ENCODE measurements at regions not wholly inside any gene's neighbourhood (a gene's known extent, or its start where the extent isn't known, plus 50 kb on each side); places are given as distances from the start of the nearest gene placed in this dataset.

- ATAC-seq (replicated peaks), result no peak
- Mint-ChIP-seq H3K9me3 (peaks cover 5 to 20% of the 10 kb centered on the region in 2 donors), H3K27me3 (peaks cover 0 to 11% of the 10 kb centered on the region in 2 donors), H3K36me3 (ENCODE audit: insufficient read depth) (no peaks in the 10 kb centered on the region), H3K4me1 (ENCODE audit: low read depth in 2 of 2) (no peaks in the 10 kb centered on the region), H3K27ac (no peak overlapping the region), H3K4me3 (no peak overlapping the region)
- DNase-seq, result no peak
These were observed 234.6 kb downstream of the DMRT2 start for GRCh38 chr9:1284727-1285126.

GRCh38 chr9:1285526-1285925 is 235.4 kb downstream of the DMRT2 start:
- H3K36me3 Mint-ChIP-seq (ENCODE audit: insufficient read depth), result no peaks in the 10 kb centered on the region
- peaks cover 5 to 20% of the 10 kb centered on the region in 2 donors for H3K9me3 Mint-ChIP-seq
- no peak overlapping the region for H3K27ac Mint-ChIP-seq
- H3K4me1 Mint-ChIP-seq (ENCODE audit: low read depth in 2 of 2), result no peaks in the 10 kb centered on the region
- H3K27me3 Mint-ChIP-seq, result peaks cover 0 to 11% of the 10 kb centered on the region in 2 donors
- DNase-seq (no peak), ATAC-seq (replicated peaks) (no peak)
- no peak overlapping the region for H3K4me3 Mint-ChIP-seq

- Mint-ChIP-seq H3K27me3 (no peaks in the 10 kb centered on the region), H3K4me1 (ENCODE audit: low read depth in 2 of 2) (no peaks in the 10 kb centered on the region), H3K27ac (no peak overlapping the region), H3K36me3 (ENCODE audit: insufficient read depth) (no peaks in the 10 kb centered on the region), H3K4me3 (no peak overlapping the region), H3K9me3 (peaks cover 0 to 7% of the 10 kb centered on the region in 2 donors)
- ATAC-seq (replicated peaks), result no peak
- DNase-seq, result no peak
These were observed 242.2 kb downstream of the DMRT2 start for GRCh38 chr9:1292384-1292783.

- H3K9me3 Mint-ChIP-seq, result peaks cover 0 to 7% of the 10 kb centered on the region in 2 donors
- H3K4me3 Mint-ChIP-seq, result no peak overlapping the region
- no peaks in the 10 kb centered on the region for H3K27me3 Mint-ChIP-seq
- no peak overlapping the region for H3K27ac Mint-ChIP-seq
- DNase-seq, result no peak
- no peaks in the 10 kb centered on the region for H3K4me1 Mint-ChIP-seq (ENCODE audit: low read depth in 2 of 2)
- no peak for ATAC-seq (replicated peaks)
- H3K36me3 Mint-ChIP-seq (ENCODE audit: insufficient read depth), result no peaks in the 10 kb centered on the region
These were observed 244.6 kb downstream of the DMRT2 start for GRCh38 chr9:1294641-1295258.

GRCh38 chr9:1296331-1296730 is 246.2 kb downstream of the DMRT2 start:
- H3K36me3 Mint-ChIP-seq (ENCODE audit: insufficient read depth), result no peaks in the 10 kb centered on the region
- no peak overlapping the region for H3K4me3 Mint-ChIP-seq
- H3K9me3 Mint-ChIP-seq, result peaks cover 0 to 7% of the 10 kb centered on the region in 2 donors
- H3K27ac Mint-ChIP-seq, result no peak overlapping the region
- DNase-seq, result no peak
- no peaks in the 10 kb centered on the region for H3K27me3 Mint-ChIP-seq
- no peaks in the 10 kb centered on the region for H3K4me1 Mint-ChIP-seq (ENCODE audit: low read depth in 2 of 2)
- no peak for ATAC-seq (replicated peaks)

GRCh38 chr9:1298046-1298445 is 247.9 kb downstream of the DMRT2 start:
- Mint-ChIP-seq H3K27ac (no peak overlapping the region), H3K4me3 (no peak overlapping the region), H3K4me1 (ENCODE audit: low read depth in 2 of 2) (no peaks in the 10 kb centered on the region), H3K9me3 (peaks cover 0 to 5% of the 10 kb centered on the region in 2 donors), H3K27me3 (no peaks in the 10 kb centered on the region), H3K36me3 (ENCODE audit: insufficient read depth) (no peaks in the 10 kb centered on the region)
- DNase-seq, result no peak
- no peak for ATAC-seq (replicated peaks)

DNA sequence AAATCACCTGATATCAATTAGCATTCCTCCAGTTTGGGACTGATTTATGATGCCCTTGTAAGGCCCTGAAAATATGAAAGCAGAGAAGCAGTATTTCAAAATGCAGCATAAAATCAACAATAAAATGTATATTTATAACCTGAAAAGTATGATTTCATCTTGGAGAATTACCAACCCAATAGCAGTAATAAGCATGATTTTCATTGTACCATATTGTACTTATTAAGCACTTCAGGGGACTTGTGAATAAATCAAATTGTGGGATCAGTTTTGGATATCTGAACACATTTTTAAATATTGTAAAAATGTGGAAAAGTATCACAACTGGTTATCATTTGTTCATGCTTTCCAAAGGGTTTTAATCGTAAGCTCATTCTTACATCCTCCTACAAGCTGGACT is 250.8 kb downstream of the DMRT2 start:
- DNase-seq (no peak), ATAC-seq (replicated peaks) (no peak)
- Mint-ChIP-seq H3K27ac (no peak overlapping the region), H3K9me3 (peaks cover 0 to 3% of the 10 kb centered on the region in 2 donors), H3K4me3 (no peak overlapping the region), H3K36me3 (ENCODE audit: insufficient read depth) (no peaks in the 10 kb centered on the region), H3K4me1 (ENCODE audit: low read depth in 2 of 2) (no peaks in the 10 kb centered on the region), H3K27me3 (no peaks in the 10 kb centered on the region)

DNA sequence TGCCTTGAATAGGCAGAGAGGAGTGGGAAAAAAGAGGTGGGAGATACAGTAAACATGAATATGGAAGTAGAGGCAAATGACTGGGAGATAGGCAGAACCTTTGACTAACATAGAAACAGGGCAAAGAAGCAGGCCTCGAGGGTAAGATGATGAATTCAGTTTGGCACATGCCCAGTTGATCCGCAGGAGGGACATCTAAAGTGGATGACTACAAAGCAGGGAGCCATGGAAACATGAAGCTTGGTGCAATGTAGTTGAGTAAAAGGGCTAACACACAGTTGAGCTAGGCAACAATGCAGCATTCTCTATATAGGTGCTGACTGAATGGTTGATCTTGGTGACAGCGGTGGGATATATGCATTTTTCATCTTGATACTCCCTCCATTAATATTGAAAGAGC is 253.8 kb downstream of the DMRT2 start:
- Mint-ChIP-seq H3K27me3 (no peaks in the 10 kb centered on the region), H3K4me3 (no peak overlapping the region), H3K27ac (no peak overlapping the region), H3K36me3 (ENCODE audit: insufficient read depth) (no peaks in the 10 kb centered on the region), H3K9me3 (peaks cover 0 to 3% of the 10 kb centered on the region in 2 donors), H3K4me1 (ENCODE audit: low read depth in 2 of 2) (no peaks in the 10 kb centered on the region)
- ATAC-seq (replicated peaks), result no peak
- no peak for DNase-seq

DNA sequence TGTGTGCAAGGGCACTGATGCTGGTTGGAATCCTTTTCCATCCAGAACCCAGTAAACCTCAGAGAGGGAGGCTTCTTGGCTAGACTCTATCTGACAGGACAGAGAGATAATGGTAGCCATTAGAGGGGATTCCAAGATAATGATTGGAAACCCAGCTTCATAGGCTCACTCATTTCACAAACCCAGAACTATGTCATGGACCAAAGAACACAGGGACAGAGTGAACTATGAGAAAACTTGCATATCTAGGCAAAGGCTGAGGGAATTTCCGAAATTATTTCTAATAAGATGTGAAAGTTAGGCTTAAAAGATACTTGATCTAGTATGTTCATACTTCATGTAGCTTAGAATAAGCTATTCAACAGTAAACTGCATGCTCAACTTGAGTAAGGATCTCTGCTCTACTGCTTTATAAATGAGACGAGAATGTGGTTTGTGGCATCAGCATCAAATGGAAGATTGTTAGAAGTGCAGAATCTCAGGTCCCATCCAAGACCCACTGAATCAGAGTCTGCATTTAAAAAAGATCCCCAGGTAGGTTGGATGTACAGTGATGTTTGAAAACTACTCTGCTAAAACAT is 261.4 kb downstream of the DMRT2 start:
- Mint-ChIP-seq H3K9me3 (peaks cover 0 to 1% of the 10 kb centered on the region in 2 donors), H3K27me3 (peaks cover 0 to 8% of the 10 kb centered on the region in 2 donors), H3K27ac (no peak overlapping the region), H3K36me3 (ENCODE audit: insufficient read depth) (no peaks in the 10 kb centered on the region), H3K4me1 (ENCODE audit: low read depth in 2 of 2) (no peaks in the 10 kb centered on the region), H3K4me3 (no peak overlapping the region)
- DNase-seq, result no peak
- no peak for ATAC-seq (replicated peaks)

DNA sequence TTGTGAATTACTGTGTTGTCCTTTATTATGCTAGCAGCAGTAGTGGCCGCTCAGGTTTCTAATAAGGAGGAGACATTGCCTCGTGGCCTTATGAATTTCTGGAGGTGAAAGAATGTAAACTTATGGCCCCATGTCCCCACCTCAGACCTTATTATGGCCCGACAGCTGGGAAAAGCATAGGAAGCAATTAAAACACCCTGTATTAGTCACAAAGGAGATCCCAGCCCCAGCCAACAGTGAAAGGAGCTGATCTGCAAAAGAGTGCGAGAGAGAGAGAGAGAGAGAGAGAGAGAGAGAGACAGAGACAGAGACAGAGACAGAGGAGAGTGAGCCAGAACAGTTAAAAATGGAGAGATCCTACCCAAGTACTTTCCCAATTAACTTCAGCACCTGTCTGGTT is 269.3 kb downstream of the DMRT2 start:
- no peaks in the 10 kb centered on the region for H3K27me3 Mint-ChIP-seq
- H3K4me1 Mint-ChIP-seq (ENCODE audit: low read depth in 2 of 2), result no peaks in the 10 kb centered on the region
- no peaks in the 10 kb centered on the region for H3K36me3 Mint-ChIP-seq (ENCODE audit: insufficient read depth)
- DNase-seq (no peak), ATAC-seq (replicated peaks) (no peak)
- no peak overlapping the region for H3K4me3 Mint-ChIP-seq
- no peaks in the 10 kb centered on the region for H3K9me3 Mint-ChIP-seq
- H3K27ac Mint-ChIP-seq, result no peak overlapping the region

GRCh38 chr9:1320051-1320557 is 269.9 kb downstream of the DMRT2 start:
- DNase-seq (no peak), ATAC-seq (replicated peaks) (no peak)
- Mint-ChIP-seq H3K4me1 (ENCODE audit: low read depth in 2 of 2) (no peaks in the 10 kb centered on the region), H3K27ac (no peak overlapping the region), H3K27me3 (no peaks in the 10 kb centered on the region), H3K9me3 (no peaks in the 10 kb centered on the region), H3K36me3 (ENCODE audit: insufficient read depth) (no peaks in the 10 kb centered on the region), H3K4me3 (no peak overlapping the region)

DNA sequence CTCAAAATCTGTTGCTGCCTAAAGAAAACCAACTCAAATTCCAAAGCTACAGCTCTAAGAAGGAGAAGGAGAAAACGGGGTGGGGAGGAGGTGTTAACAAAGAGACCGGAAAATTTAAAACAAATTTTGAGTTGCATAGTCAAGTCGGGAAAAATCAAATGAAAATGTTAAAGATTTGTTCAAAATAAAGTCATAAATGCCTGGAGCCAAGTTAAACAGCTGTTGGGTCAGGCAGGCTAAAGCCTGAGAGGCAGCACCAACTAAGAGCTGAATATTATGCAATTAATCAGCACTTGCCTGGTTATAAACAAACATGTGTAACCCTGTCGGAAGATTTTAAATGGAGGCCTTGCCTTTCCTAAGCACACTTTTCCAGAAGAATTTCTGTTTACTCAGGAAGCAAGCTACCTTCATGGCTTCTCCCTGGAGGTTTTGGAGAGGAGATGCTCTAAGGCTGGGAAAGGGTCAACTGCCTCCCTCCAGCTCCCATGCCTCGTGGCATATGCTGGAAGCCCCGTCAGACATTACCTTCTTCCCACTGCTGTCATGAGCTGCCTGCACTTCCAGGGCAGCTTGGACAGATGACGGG is 270.5 kb downstream of the DMRT2 start:
- H3K27me3 Mint-ChIP-seq, result no peaks in the 10 kb centered on the region

GRCh38 chr9:1327467-1327866 is 277.3 kb downstream of the DMRT2 start:
- no peak for DNase-seq
- Mint-ChIP-seq H3K27ac (no peak overlapping the region), H3K36me3 (ENCODE audit: insufficient read depth) (no peaks in the 10 kb centered on the region), H3K4me1 (ENCODE audit: low read depth in 2 of 2) (no peaks in the 10 kb centered on the region), H3K27me3 (no peaks in the 10 kb centered on the region), H3K4me3 (no peak overlapping the region), H3K9me3 (no peaks in the 10 kb centered on the region)
- ATAC-seq (replicated peaks), result no peak

More for the DNA sequence above, 270.5 kb downstream of the DMRT2 start:
- no peaks in the 10 kb centered on the region for H3K9me3 Mint-ChIP-seq
- ATAC-seq (replicated peaks), result no peak
- H3K36me3 Mint-ChIP-seq (ENCODE audit: insufficient read depth), result no peaks in the 10 kb centered on the region
- DNase-seq, result no peak
- H3K27ac Mint-ChIP-seq, result no peak overlapping the region
- no peak overlapping the region for H3K4me3 Mint-ChIP-seq
- no peaks in the 10 kb centered on the region for H3K4me1 Mint-ChIP-seq (ENCODE audit: low read depth in 2 of 2)

GRCh38 chr9:1328341-1328740 is 278.2 kb downstream of the DMRT2 start:
- H3K27ac Mint-ChIP-seq, result no peak overlapping the region
- H3K4me3 Mint-ChIP-seq, result no peak overlapping the region
- no peaks in the 10 kb centered on the region for H3K4me1 Mint-ChIP-seq (ENCODE audit: low read depth in 2 of 2)
- H3K9me3 Mint-ChIP-seq, result no peaks in the 10 kb centered on the region
- no peaks in the 10 kb centered on the region for H3K27me3 Mint-ChIP-seq
- H3K36me3 Mint-ChIP-seq (ENCODE audit: insufficient read depth), result no peaks in the 10 kb centered on the region
- no peak for ATAC-seq (replicated peaks)
- DNase-seq, result no peak

Data from effector memory CD8-positive, alpha-beta T cell (primary cell).